Smooth muscle cell (in vitro differentiated cells): ENCODE measurements at regions not wholly inside any gene's neighbourhood (a gene's known extent, or its start where the extent isn't known, plus 50 kb on each side); places are given as distances from the start of the nearest gene placed in this dataset.
"Not testable (repeated sequence)": the region's sequence is repeated elsewhere in the genome, so short reads cannot be mapped to it uniquely, and the experiment has no call there.

Source experiments
- DNase-seq: peaks from one replicate; lab custom pipeline; 2025; ENCODE audit not compliant: unreplicated experiment; lab: John Stamatoyannopoulos, UW
- H2AFZ ChIP-seq: fragments of 200-600 bp; sonication (generic); 2 replicates; pipeline ENCODE4 v1.6.0; 2016; ENCODE audit warnings: antibody characterized with exemption, low read depth, mild to moderate bottlenecking
- H3F3A ChIP-seq: fragments of 200-600 bp; sonication (generic); 2 replicates; pipeline ENCODE4 v1.6.0; 2017; ENCODE audit warnings: antibody characterized with exemption, low read depth
- H3K27ac ChIP-seq: fragments of 200-600 bp; sonication (generic); 2 replicates; pipeline ENCODE4 v1.5.1; 2016; ENCODE audit warnings: low read depth, mild to moderate bottlenecking
- H3K27me3 ChIP-seq: fragments of 200-600 bp; sonication (generic); 2 replicates; pipeline ENCODE4 v1.6.1; 2016; ENCODE audit warnings: low read depth, mild to moderate bottlenecking
- H3K36me3 ChIP-seq: fragments of 200-600 bp; sonication (generic); 2 replicates; pipeline ENCODE4 v1.5.1; 2016; ENCODE audit warnings: low read depth
- H3K4me1 ChIP-seq: fragments of 200-600 bp; sonication (generic); 2 replicates; pipeline ENCODE4 v1.5.1; 2016; ENCODE audit warnings: low read depth
- H3K4me2 ChIP-seq: fragments of 200-600 bp; sonication (generic); 2 replicates; pipeline ENCODE4 v1.6.0; 2016; ENCODE audit warnings: mild to moderate bottlenecking
- H3K4me3 ChIP-seq: fragments of 200-600 bp; sonication (generic); 2 replicates; pipeline ENCODE4 v1.5.1; 2016; ENCODE audit warnings: mild to moderate bottlenecking
- H3K79me2 ChIP-seq: fragments of 200-600 bp; sonication (generic); 2 replicates; pipeline ENCODE4 v1.6.0; 2016; ENCODE audit warnings: low read depth, mild to moderate bottlenecking
- H3K9ac ChIP-seq: fragments of 200-600 bp; sonication (generic); 2 replicates; pipeline ENCODE4 v1.6.0; 2016; ENCODE audit warnings: low read depth
- H3K9me3 ChIP-seq: fragments of 200-600 bp; sonication (generic); replicated peaks from 2 replicates; pipeline ENCODE4 v1.5.1; 2016; ENCODE audit warnings: low read depth
- H4K20me1 ChIP-seq: fragments of 200-600 bp; sonication (generic); 2 replicates; pipeline ENCODE4 v1.6.0; 2016; ENCODE audit warnings: low read depth
- CTCF ChIP-seq: fragments of 200-600 bp; sonication (generic); IDR thresholded peaks from 2 replicates; pipeline ENCODE4 v1.5.1; 2017; ENCODE audit warnings: borderline replicate concordance, mild to moderate bottlenecking, antibody characterized with exemption; ENCODE audit not compliant: insufficient read depth, poor library complexity, severe bottlenecking
- WGBS: methylation state at CpG from one replicate; pipeline ENCODE4 v1.1.7; 2016; ENCODE audit warnings: low lambda C conversion rate; 5-methylcytosine and 5-hydroxymethylcytosine counted together

DNA sequence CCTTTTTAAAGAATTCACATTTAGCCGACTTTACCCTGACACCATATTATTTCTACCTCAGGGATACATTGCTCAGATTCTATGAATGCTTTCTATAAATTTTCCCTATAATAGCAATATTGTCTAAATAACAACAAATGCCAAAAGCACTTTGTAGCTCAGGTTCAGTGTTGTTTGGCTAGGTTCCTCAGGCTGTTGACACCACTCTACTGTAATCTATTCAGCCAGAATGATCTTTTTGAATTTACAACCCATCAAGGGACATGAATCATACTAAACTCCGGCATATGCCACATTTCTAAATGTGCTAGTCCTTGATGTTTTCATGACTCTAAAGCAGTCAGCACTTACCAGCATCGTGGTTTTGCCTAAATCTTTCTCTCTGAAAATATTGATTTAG lies 641.5 kb upstream of the CDH10 start:
- no peak for DNase-seq
- Histone ChIP-seq H3K4me3 (no peak overlapping the region), H4K20me1 (no peaks in the 10 kb centered on the region), H3K36me3 (no peaks in the 10 kb centered on the region), H3K27me3 (no peaks in the 10 kb centered on the region), H2AFZ (no peak overlapping the region), H3K9ac (no peak overlapping the region), H3K27ac (no peak overlapping the region), H3F3A (no peaks in the 10 kb centered on the region), H3K4me2 (no peak overlapping the region), H3K9me3 (no peaks in the 10 kb centered on the region), H3K79me2 (no peaks in the 10 kb centered on the region), H3K4me1 (no peaks in the 10 kb centered on the region)
- 71% methylated on average over 3 of the region's 3 CpGs for WGBS
- TF ChIP-seq CTCF, result no peak

DNA sequence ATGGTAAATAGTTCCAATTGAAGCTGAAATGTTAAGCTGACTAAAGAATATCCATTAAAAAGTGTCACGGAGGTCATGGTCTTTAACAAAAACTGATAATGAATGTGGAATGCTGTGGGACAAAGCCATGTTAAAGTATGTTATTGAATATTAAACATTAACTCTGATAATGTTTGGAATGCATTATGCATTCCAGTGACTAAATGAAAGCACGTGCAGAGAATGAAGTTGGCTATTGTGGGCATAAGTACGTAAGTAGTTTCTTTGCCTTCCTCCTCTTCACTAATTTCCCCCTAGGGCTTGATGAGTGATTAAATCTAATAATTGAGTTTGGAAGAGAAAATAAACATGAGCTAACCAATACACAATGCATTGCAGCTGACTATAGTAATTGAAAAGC lies 640.4 kb upstream of the CDH10 start:
- Histone ChIP-seq H3F3A (no peaks in the 10 kb centered on the region), H2AFZ (no peak overlapping the region), H3K79me2 (no peaks in the 10 kb centered on the region), H3K9ac (no peak overlapping the region), H3K27me3 (no peaks in the 10 kb centered on the region), H3K27ac (no peak overlapping the region), H3K4me2 (no peak overlapping the region), H3K4me3 (no peak overlapping the region), H3K4me1 (no peaks in the 10 kb centered on the region), H4K20me1 (no peaks in the 10 kb centered on the region), H3K9me3 (no peaks in the 10 kb centered on the region), H3K36me3 (no peaks in the 10 kb centered on the region)
- no peak for DNase-seq
- TF ChIP-seq CTCF, result no peak
- WGBS, result 59% methylated on average over 3 of the region's 3 CpGs

- H3K4me2 ChIP-seq, H3K79me2 ChIP-seq, H3K27ac ChIP-seq, H3K9ac ChIP-seq, H3K36me3 ChIP-seq, H3K27me3 ChIP-seq, H3F3A ChIP-seq, H2AFZ ChIP-seq, H3K4me1 ChIP-seq, H3K9me3 ChIP-seq, H3K4me3 ChIP-seq, H4K20me1 ChIP-seq, DNase-seq: not testable (repeated sequence)
- WGBS, result 95% methylated on average over 14 of the region's 14 CpGs
Measured at GRCh38 chr5:25263507-25263906, 618.7 kb upstream of the CDH10 start.

DNA sequence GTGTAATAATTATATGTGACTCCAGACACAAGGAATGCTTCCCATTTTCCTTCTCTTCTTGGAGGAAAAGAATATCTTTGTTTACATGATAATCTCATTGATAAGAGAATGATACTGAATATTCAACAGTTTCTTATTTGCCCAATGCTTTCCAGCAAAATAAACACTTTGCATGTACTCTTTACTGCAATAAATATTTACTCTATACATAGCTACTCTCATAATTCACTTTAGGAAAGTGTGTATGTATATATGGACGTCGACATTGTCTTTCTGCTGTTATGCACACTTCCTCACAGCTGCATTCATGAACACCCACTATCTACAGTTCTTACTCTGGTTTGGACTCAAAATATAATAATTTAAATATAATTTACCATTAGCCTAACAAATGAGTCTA lies 617.4 kb upstream of the CDH10 start:
- H3K9ac ChIP-seq, result no peak overlapping the region
- no peak overlapping the region for H3K27ac ChIP-seq
- DNase-seq, result no peak
- H3K79me2 ChIP-seq, result no peaks in the 10 kb centered on the region
- H3F3A ChIP-seq, result no peaks in the 10 kb centered on the region
- no peaks in the 10 kb centered on the region for H3K4me1 ChIP-seq
- H3K4me2 ChIP-seq, result no peak overlapping the region
- 96% methylated on average over 2 of the region's 2 CpGs for WGBS
- no peaks in the 10 kb centered on the region for H4K20me1 ChIP-seq
- H3K27me3 ChIP-seq, result peaks cover 3% of the 10 kb centered on the region
- H3K36me3 ChIP-seq, result no peaks in the 10 kb centered on the region
- no peak for TF ChIP-seq CTCF
- no peak overlapping the region for H3K4me3 ChIP-seq
- H2AFZ ChIP-seq, result no peak overlapping the region
- H3K9me3 ChIP-seq, result no peaks in the 10 kb centered on the region
